ENCODE measurements at regions not wholly inside any gene's neighbourhood (a gene's known extent, or its start where the extent isn't known, plus 50 kb on each side); places are given as distances from the start of the nearest gene placed in this dataset.

DNA sequence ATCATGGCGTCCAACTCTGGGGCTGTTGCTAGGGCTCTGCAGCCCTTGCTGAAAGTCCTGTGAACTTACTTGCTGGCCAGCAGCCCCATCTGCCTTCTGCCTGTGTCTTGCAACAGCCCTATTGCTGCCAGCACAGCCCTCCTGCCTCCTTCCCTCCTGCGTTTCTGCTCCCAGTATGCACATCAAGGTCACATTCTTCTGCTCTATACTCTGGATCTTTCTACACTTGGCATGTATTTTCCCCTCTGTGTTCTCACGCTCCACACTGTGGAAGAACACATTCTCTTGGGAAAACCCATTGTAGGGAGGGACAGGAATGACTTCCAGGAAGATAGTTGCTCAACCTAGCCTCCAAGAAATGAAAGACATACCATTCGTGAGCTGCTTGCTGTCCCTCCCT is 80.9 kb upstream of the PHACTR2 start:
- TF ChIP-seq, protein P1, sequence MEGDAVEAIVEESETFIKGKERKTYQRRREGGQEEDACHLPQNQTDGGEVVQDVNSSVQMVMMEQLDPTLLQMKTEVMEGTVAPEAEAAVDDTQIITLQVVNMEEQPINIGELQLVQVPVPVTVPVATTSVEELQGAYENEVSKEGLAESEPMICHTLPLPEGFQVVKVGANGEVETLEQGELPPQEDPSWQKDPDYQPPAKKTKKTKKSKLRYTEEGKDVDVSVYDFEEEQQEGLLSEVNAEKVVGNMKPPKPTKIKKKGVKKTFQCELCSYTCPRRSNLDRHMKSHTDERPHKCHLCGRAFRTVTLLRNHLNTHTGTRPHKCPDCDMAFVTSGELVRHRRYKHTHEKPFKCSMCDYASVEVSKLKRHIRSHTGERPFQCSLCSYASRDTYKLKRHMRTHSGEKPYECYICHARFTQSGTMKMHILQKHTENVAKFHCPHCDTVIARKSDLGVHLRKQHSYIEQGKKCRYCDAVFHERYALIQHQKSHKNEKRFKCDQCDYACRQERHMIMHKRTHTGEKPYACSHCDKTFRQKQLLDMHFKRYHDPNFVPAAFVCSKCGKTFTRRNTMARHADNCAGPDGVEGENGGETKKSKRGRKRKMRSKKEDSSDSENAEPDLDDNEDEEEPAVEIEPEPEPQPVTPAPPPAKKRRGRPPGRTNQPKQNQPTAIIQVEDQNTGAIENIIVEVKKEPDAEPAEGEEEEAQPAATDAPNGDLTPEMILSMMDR (optimal IDR thresholded peaks at IDR 0.05 in 1 of 3, IDR thresholded peaks at IDR 0.05 in 1 of 3, conservative IDR thresholded peaks at IDR 0.05 in 1 of 3; ENCODE audit: extremely low read depth in 1 of 3, insufficient read depth in 2 of 3, low read length in 3 of 3) = no peak
- TF ChIP-seq EZH2 (IDR thresholded peaks at IDR 0.05; ENCODE audit: low read length) = no peak
- no peak overlapping the region for H3K9ac ChIP-seq (ENCODE audit: control insufficient read depth, extremely low read depth, insufficient read depth, low read length)
- H3K4me3 ChIP-seq (ENCODE audit: control insufficient read depth in 2 of 3, extremely low read depth in 1 of 3, insufficient read depth in 2 of 3, low read depth in 1 of 3, low read length in 3 of 3) = no peak overlapping the region
- dilution Hi-C loops (cut with MboI; ENCODE audit: extremely low pct_ligation_motif_present, low sequenced_read_pairs) = no loop called here
- no peak overlapping the region for H3K4me2 ChIP-seq (ENCODE audit: control insufficient read depth, extremely low read depth, insufficient read depth, low read depth, low read length)
- no peak overlapping the region for H2AFZ ChIP-seq (ENCODE audit: control insufficient read depth, low read length)
- no peaks in the 10 kb centered on the region for H3K9me3 ChIP-seq (ENCODE audit: control insufficient read depth, low read depth, low read length)
- H3K27me3 ChIP-seq (ENCODE audit: control insufficient read depth, extremely low read depth, insufficient read depth, low read length) = no peaks in the 10 kb centered on the region
- FAIRE-seq (no peak), DNase-seq (ENCODE audit: low read depth, low spot score) (no peak)
- no peaks in the 10 kb centered on the region for H3K36me3 ChIP-seq (ENCODE audit: control insufficient read depth in 2 of 2, extremely low read depth in 1 of 2, insufficient read depth in 2 of 2, low read length in 2 of 2)
- no peak overlapping the region for H3K27ac ChIP-seq (ENCODE audit: control insufficient read depth, insufficient read depth, low read length)
- no peaks in the 10 kb centered on the region for H3K4me1 ChIP-seq (ENCODE audit: control insufficient read depth, extremely low read depth, insufficient read depth, low read length)
- H3K79me2 ChIP-seq (ENCODE audit: control insufficient read depth, insufficient read depth, low read length) = no peaks in the 10 kb centered on the region
- H4K20me1 ChIP-seq (ENCODE audit: control insufficient read depth, extremely low read depth, insufficient read depth, low read length) = no peaks in the 10 kb centered on the region
- no peaks in the 10 kb centered on the region for H3K9me1 ChIP-seq (ENCODE audit: control insufficient read depth, extremely low read depth, insufficient read depth, low read length)

DNA sequence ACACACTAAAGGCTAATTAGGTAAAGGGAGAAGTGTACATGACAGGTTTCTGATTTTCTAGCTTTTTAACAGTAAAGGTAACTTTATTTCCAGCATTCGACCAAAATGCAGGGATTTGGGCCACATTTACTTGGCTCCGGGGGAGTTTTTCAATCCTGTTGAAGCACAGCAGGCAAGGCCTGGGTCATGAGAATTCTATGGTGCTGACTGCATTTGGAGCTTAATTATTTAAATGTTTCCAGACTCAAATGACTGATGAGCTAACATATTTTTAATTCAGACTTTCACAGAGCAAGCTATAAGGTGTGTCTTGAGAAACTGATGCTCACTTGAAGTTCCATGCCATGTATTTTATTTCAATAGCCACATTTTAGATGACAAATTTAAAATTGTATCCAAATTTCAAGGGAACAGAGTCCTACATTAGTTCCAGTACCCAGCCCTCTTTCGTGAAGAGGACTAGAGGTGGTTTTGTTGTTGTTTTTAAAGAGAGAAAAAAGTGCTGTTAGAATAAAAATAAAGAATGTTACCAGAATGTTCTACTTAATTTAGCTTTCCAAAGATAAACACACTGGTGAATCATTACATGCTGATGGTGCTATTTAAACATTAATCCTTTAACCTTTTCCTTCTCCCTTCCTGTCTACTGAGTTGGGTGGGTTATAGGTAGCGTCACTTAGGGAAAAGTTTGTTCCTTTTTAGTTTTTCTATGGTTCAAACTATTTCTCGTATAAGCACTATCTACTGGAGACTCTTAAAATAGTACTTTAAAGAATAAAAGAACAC is 82.3 kb upstream of the PHACTR2 start:
- no peak overlapping the region for H3K27ac ChIP-seq (ENCODE audit: control insufficient read depth, insufficient read depth, low read length)
- H3K4me3 ChIP-seq (ENCODE audit: control insufficient read depth in 2 of 3, extremely low read depth in 1 of 3, insufficient read depth in 2 of 3, low read depth in 1 of 3, low read length in 3 of 3) = no peak overlapping the region
- TF ChIP-seq, protein P1 (optimal IDR thresholded peaks at IDR 0.05 in 1 of 3, IDR thresholded peaks at IDR 0.05 in 1 of 3, conservative IDR thresholded peaks at IDR 0.05 in 1 of 3; ENCODE audit: extremely low read depth in 1 of 3, insufficient read depth in 2 of 3, low read length in 3 of 3) = no peak
- no peak for TF ChIP-seq EZH2 (IDR thresholded peaks at IDR 0.05; ENCODE audit: low read length)
- no peak overlapping the region for H2AFZ ChIP-seq (ENCODE audit: control insufficient read depth, low read length)
- no peaks in the 10 kb centered on the region for H3K9me3 ChIP-seq (ENCODE audit: control insufficient read depth, low read depth, low read length)
- no peak overlapping the region for H3K4me2 ChIP-seq (ENCODE audit: control insufficient read depth, extremely low read depth, insufficient read depth, low read depth, low read length)
- no peak for DNase-seq (ENCODE audit: low read depth, low spot score)
- no peaks in the 10 kb centered on the region for H3K9me1 ChIP-seq (ENCODE audit: control insufficient read depth, extremely low read depth, insufficient read depth, low read length)
- FAIRE-seq = no peak
- H3K27me3 ChIP-seq (ENCODE audit: control insufficient read depth, extremely low read depth, insufficient read depth, low read length) = no peaks in the 10 kb centered on the region
- no peaks in the 10 kb centered on the region for H4K20me1 ChIP-seq (ENCODE audit: control insufficient read depth, extremely low read depth, insufficient read depth, low read length)
- H3K79me2 ChIP-seq (ENCODE audit: control insufficient read depth, insufficient read depth, low read length) = no peaks in the 10 kb centered on the region
- dilution Hi-C loops (cut with MboI; ENCODE audit: extremely low pct_ligation_motif_present, low sequenced_read_pairs) = no loop called here
- no peaks in the 10 kb centered on the region for H3K36me3 ChIP-seq (ENCODE audit: control insufficient read depth in 2 of 2, extremely low read depth in 1 of 2, insufficient read depth in 2 of 2, low read length in 2 of 2)
- H3K9ac ChIP-seq (ENCODE audit: control insufficient read depth, extremely low read depth, insufficient read depth, low read length) = no peak overlapping the region
- no peaks in the 10 kb centered on the region for H3K4me1 ChIP-seq (ENCODE audit: control insufficient read depth, extremely low read depth, insufficient read depth, low read length)

All from keratinocyte (primary cell).